HG02885 (cell line): ENCODE measurements at regions not wholly inside any gene's neighbourhood (a gene's known extent, or its start where the extent isn't known, plus 50 kb on each side); places are given as distances from the start of the nearest gene placed in this dataset.

Experiments used
- ATAC-seq: cut with Tn5 transposase; IDR thresholded peaks from one replicate; pipeline ENCODE4 v1.9.1; 2021; ENCODE audit warnings: mild to moderate bottlenecking; ENCODE audit not compliant: unreplicated experiment, poor library complexity

- no peak for ATAC-seq
Observed at GRCh38 chr6:22668307-22668706, 98.9 kb downstream of the HDGFL1 start.

DNA sequence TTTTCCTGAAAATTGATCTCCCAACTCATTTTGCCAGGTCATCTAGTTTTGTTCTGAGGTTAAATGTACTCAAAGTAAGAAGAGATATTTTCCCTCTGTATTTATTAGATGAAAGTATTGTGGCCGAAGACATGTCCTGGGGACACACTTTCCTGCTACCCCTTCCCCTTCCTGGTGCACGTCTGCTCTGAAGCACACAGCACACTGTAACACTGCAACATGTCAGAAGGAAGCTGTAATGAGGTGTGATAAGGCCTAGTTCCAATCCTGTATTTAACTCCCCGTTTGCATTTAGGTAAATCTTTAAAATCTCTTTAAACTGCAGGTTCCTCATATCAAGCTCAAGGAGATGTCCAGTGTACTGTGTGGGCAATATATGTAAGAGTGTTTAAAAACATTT is 99.4 kb downstream of the HDGFL1 start:
- ATAC-seq: no peak

DNA sequence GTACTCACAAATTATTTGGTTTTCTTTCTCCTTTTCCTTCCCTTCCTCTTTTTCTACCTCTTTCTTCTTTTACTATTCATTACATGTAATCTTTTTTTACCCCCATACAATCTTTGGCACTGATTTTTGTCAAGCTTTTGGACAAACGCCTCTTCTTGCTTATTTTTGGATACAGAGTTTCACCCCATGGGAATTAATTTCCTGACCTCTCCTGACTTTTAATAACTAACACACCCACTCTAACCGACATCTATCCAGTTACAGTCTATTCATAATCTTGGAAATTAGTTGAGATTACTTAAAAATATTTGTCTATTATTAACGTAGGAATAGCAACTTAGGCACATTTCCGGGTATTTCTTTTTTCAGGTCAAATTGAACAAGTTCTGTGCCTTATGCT is 101.2 kb downstream of the HDGFL1 start:
- ATAC-seq: no peak

- ATAC-seq: no peak
Observed at GRCh38 chr6:22673474-22673873, 104.1 kb downstream of the HDGFL1 start.

GRCh38 chr6:22680950-22681349 is 111.6 kb downstream of the HDGFL1 start:
- ATAC-seq: no peak

DNA sequence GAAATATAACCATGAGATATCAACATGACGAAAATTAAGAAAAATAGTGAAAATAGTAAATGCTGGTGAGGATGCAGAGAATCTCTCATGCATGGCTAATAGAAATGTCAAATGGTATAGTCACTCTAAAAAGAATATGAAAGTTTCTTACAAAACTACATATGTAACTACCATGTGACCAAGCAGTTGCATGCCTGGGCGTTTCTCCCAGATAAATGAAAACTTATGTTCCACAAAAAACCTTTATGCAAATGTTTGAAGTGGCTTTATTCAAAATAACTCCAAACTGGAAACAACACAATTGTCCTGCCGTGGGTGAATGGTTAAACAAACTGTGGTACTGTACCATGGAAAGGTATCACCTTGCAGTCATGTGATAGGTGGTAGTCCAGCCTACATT is 112.4 kb downstream of the HDGFL1 start:
- ATAC-seq: no peak

DNA sequence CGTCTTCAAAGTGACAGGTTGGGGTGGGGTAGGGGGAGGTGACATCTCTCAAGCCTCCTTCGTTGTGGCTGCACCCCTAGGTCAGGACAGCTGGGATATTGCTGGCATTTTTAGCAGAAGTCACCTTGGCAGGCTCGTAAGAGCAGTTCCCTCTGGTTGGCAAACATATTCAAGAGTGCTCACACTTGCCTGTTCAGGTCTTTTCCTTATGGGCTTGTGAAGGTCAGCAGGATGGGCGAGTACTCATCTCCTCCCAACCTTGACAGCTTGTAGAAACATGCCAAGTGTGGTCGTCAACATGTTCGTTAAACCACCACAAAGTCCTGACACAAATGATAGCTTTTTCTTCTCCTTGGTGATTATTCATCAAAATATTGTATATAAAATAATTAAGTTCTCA is 113.6 kb downstream of the HDGFL1 start:
- no peak for ATAC-seq

GRCh38 chr6:22690446-22690845 is 121.1 kb downstream of the HDGFL1 start:
- ATAC-seq: no peak

DNA sequence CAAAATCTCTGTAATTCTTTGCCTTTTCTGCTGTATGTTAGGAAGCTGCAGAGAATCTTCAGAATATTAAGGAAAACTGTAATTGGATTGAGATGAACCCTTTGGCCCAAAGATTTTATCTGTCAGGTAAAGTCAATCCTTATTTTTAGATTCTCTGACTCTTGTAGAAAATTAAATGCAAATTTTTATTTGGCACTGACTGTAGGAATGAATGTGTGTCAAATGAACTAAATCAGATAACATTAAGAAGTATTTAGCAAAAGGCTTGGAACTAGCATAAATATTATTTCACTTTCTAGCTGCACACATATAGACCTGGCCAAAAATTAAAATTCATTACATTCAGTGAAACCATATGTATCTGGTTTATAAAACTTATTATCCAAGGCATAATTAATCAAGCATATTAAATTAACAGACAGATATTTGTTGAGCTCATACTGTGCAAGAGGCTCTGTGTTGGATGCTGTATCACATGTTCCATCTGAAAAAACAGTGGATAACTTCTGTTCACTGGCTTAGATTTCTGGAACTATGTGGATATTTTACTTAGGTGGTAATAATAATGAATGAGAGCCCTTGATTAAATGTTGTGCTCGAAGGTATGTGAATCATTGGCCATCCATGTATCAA is 124.8 kb downstream of the HDGFL1 start:
- ATAC-seq: no peak

- no peak for ATAC-seq
Observed at GRCh38 chr6:22696481-22696880, 127.1 kb downstream of the HDGFL1 start.

GRCh38 chr6:22697306-22697705 is 127.9 kb downstream of the HDGFL1 start:
- ATAC-seq: no peak

DNA sequence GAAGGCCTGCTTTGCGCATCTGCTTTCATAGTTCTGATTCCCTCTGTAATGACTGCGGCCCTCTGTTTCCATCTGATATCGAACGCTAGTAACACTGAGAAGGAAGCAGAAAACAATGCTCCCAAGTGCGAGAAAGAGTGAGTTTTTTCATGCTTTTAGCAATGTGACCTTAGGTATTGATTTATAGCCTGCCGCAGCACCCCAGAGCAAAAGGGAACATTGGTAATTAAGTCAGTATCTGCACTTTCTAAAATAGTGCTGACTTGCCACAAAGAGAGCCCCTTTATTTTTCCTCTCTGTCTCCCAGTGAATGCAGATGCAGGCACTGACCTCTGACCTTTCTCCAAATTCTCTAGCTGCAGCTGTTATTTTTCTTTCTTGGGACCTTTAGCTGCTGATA is 129.8 kb downstream of the HDGFL1 start:
- no peak for ATAC-seq

DNA sequence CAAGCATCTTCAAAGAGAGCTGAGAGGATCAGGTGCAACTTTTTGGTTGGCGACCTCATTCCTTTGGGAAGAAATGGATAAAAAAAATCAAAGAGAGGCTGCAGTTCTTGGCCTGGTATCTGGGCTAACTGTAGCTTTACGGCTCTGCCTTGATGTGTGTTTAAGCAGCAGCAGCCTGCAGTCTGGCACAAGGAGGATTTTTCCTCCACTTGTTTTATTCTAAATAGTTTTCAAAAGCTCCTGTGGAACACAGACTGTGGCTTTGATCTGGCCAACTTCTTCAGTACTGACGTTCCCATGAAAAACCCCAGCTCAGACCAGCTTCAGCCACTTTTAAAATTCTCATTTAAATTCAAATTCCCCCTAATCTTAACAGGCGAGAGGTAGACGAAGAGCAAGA is 137.3 kb downstream of the HDGFL1 start:
- no peak for ATAC-seq

DNA sequence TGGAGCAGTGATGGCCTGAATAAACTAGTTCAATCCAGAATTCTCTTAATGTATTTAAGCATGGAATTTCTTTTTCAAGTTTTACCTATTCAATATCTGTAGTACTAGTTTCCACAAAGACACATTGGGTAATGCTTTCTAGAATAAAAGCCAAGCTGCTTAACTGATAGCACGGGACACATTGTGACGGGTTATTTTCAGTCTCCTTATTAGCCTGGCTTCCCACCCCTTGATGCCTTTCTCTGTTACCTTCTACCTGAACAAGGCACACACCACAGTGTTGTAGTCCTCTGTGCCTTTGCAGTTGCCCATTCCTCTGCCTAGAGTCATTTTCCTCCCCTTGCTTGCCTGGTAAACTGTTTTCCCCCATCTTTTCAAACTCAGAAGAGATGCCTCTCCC is 139.1 kb downstream of the HDGFL1 start:
- ATAC-seq: no peak

DNA sequence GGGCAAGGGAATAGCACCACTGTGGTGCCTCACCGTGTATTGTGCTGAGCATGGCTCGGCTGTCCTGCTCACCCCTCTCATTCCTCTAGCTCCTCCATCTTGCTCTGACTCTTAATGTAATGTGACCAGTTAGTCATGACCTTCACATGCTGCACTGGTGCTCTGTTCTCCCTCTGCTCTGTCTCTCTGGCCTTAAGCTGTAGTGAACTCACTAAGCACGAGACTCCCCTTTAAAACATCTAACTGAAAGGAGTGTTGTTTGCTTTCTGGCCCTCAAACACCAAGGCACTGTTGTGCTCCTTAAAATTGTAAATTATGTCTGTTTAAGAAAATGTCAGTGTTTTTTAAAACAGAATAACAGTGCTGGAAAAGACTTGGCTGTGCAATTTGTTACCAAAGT is 140.4 kb downstream of the HDGFL1 start:
- no peak for ATAC-seq

- no peak for ATAC-seq
Observed at GRCh38 chr6:22716721-22717120, 147.4 kb downstream of the HDGFL1 start.

DNA sequence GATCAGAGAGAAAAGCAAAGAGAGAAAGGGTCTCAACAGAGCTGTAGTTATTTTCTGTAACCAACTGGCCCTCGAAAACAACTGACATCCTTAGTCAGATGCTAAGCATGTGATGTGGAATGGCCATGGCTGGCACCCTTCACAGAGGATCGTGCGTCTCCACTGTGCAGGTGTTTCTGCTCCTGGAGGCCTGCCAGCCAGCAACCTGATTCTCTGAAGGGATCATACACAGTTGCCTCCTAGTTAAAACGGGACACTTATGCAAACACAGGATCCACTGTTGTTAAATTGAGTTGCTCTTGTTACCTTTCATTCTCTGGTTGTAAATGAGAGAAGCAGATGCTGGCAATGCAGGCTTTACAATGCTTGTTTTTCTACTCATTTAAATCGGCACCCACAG is 148.5 kb downstream of the HDGFL1 start:
- ATAC-seq: no peak

GRCh38 chr6:22722913-22723312 is 153.5 kb downstream of the HDGFL1 start:
- ATAC-seq: no peak

DNA sequence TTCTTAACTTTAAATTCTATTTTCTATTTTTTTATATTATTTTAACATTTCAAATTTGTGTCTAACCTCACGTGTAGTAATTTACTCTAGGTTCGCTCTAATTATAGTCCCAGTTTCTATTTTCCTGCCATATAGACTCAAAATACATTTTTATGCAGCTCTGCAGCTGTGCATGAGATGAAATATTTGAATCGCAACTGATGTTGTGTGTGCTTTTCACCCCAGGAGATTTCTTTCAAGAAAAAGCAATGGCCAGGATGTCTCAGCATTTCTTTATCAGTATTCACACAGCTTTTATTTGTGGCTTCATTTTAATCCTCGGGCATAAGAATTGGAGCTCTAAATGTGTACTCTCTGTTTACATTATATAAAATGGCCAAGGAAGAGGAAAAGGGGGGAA is 157.6 kb downstream of the HDGFL1 start:
- ATAC-seq: no peak

DNA sequence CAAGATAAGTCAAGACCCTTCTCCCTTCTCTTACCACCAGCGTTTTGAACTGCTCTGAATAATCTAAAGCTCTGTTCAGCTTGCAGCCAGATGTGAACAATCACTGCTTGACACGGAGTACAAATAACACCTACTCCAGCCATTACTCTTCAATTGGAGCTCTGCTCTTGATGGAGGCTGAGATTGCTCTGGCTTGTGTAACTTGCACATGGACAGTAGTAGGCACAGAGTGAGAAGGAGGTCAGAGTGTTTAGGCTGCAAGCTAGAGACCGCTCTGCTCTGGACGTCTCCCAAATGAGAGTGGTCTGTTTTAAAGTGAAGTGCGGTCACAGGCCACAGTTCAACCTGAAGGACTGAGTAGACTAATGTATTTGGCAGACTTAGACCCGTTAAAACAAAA is 158.3 kb downstream of the HDGFL1 start:
- no peak for ATAC-seq

DNA sequence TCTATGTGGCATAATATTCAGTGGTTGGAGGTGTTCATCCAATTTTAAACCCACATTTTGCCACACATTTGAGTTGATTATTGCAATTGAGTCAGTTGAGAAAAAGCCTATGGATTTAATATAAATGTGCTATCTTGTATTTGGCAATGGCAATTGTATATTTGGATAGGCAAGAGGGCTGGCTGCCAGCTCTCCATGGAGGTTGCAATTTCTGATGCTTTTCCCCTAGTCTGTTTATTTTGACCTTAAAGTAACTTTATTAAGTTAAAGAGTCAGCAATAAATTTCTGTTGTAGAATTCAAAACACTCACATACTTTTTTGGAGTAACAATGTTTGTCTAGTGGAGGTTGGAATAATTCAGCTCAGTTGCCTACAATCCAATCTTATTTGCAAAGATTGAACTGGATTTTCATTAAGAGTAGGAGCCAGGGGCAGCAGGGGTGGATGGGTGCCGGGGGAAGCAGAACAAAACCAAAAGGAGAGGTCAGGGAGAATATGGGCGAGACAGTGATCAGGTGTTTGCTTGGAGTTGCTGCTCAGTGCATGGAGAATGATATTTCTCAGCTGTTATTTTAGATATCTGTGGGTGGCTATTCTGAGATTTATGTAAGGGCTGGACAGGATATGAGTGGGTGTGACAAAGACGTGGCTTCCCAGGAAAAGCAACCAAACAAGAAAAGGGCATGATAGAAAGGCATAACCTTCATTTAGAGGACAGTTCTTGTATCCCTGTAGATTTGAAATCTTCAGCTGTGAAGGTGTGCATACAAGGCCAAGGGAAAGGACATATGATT is 163.0 kb downstream of the HDGFL1 start:
- no peak for ATAC-seq

DNA sequence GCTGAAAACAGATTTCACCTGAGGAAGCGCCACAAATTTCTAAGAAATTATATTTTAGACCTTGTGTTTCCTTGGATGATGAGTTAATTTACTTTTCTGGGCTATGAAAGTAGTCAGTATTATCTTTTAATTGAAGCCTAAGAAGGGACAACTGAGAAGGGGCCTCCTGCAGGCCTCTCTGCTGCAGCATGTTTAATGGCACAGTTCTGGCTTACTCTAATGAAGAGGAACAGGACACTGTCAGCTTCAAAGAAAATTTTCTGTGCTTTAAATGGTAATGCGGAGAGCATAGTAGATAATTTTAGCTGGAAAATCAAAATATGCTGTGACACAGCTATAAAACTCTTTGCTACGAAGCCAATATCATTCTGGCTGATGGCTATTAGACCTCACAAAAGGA is 167.4 kb downstream of the HDGFL1 start:
- ATAC-seq: no peak
